IPS DF 4.7 (cell line): ENCODE measurements at regions not wholly inside any gene's neighbourhood (a gene's known extent, or its start where the extent isn't known, plus 50 kb on each side); places are given as distances from the start of the nearest gene placed in this dataset.
A peak's percentile ranks its signal among the peaks of the same experiment; 100 is the strongest.
"Not testable (repeated sequence)": the region's sequence is repeated elsewhere in the genome, so short reads cannot be mapped to it uniquely, and the experiment has no call there.

Experiments
- DNase-seq: peaks from one replicate; pipeline ENCODE4 v3.0.0-alpha.2; 2013; ENCODE audit warnings: low spot score; ENCODE audit errors: extremely low read depth

DNA sequence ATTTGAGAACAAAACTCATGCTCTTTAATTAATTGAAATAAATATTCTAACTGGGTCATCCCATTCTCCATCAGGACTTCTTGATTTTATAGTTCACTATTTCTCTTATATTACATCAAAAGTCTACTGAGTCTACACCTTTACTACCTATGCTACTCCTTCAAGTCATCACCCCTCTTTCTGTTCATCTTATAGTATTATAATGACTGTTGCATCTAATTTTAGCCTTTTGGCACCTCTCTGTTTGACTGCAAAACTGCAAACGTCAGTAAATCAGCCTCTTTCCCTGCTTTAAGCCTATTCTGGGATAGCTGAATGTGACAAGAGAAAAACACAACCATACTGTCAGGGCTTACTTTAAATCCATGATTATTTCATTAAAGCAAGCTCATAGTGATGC is 639.1 kb downstream of the GABRG1 start:
- no peak for DNase-seq

- no peak for DNase-seq
These were observed 641.5 kb downstream of the GABRG1 start for GRCh38 chr4:45482346-45482745.

- DNase-seq: no peak
These were observed 646.5 kb downstream of the GABRG1 start for GRCh38 chr4:45477311-45477733.

DNA sequence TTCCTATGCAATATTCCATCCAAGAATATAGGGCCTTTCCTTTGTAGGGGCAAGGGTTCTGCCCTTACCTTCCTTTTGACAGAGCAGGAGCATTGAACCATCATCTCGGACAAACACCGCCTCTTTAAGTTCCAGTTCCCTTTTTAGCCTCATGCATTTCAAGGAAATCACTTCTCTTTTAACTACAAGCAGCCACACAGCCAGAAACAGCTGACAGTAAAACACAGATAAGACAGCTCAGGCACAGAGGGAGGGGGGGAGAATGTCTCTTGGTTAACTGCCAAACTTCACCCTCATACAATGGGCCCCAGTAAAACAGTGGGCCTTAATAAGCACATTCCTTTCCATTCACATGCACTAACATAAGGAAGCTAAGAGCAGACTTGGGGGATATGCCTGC is 648.3 kb downstream of the GABRG1 start:
- DNase-seq: no peak

DNA sequence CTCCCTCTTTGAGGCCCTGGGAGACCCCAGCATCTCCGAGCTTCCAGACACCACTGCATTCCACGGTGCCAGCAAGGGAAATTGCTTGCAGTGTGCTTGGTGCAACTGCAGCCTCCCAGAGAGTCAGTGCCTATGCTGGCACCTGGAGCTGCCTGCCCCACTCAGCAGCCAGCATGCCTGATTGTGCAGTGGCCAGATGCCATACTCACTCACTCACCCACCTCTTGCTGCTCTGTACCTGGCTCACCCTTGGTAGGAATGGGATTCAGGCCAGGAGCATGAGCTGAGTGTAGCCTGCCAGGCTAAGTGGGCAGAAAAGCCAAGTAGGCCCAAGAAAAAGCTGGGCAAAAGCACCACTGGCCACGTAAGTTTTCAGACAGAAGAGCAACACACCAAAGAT is 651.4 kb downstream of the GABRG1 start:
- no peak for DNase-seq

DNA sequence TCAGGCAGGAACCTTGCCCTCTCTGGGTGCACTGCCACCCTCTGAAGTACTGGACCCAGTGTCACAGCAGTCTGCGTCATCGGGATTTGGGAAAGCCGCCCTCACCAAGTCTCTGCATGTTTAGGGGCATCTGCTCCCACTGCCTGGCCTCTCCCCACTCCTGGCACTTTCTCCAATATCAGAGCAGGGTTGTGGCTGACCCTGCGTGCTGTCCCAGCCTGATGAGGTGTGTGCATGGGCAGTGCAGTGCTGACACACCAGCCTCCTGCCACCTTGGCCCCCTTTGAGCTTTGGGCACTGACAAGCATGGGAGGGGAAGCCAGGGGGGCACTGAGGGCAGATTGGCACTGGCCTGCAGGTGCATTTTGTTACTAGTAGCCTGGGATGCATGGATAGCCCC is 652.5 kb downstream of the GABRG1 start:
- DNase-seq: no peak

DNA sequence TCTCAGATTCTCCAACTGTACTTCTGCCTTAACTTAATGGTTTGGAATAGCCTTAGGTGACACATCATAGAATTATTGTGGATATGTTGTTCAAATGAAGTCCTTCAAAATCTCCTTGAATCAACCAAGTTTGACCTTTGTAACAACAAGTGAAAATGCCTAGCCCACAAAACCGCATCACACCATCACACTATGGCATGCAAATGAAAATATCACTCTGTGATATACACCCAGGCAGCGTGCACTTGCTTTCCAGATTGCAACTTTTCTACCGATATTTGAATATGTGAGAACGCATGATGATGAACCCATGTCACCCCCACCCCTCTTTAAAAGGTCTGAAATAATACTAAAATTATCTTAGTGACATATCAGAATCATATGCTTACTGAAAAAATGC is 656.7 kb downstream of the GABRG1 start:
- no peak for DNase-seq

- not testable (repeated sequence) for DNase-seq
These were observed 663.7 kb downstream of the GABRG1 start for GRCh38 chr4:45460157-45460556.

- DNase-seq: no peak
These were observed 668.6 kb downstream of the GABRG1 start for GRCh38 chr4:45455217-45455616.

DNA sequence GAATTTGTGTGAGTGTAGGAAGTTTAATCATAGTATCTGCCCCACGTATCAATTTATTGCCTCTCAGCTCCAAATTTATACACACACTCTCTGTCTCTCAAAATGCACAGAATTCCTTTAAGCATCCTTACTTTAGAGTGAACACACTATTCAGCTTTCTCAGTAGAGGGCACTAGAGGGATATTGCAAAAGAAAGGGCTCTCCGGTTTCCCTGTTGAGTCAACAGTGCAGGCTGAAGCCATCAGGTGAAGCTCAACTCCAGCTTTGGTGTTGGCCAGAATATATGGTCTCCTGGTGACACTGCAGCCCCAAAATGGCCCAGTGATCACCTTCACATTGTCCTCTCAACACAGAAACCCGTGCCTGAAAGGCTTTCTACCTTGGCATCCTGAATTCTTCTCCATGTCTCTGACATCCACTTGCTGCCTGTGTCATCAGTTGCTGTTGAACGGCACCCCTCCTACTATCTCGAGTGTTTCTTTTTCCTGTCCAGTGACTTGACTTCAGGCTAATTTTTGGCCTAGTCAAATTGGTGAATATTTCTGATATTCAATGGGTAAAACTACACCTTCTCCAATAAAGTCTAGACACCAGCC is 670.5 kb downstream of the GABRG1 start:
- DNase-seq: peak; percentile 7

DNA sequence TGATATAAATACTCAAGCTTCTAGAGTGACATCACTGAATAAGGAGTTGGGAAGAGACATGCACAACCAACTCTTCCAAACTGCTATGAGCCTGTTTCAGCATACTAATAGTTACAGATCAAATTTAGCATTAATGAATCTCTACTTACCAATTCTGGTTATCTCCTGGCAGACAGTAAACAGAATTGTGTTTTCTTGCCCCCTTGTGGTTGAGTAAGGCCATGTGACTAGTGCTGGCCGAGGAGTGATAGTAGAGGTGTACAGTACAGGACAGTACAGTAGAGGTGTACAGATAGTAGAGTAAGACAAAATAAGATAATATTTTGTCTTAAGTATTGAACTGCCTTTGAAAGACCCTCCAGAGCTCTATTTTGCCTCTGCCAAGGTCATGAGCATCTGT is 681.4 kb downstream of the GABRG1 start:
- no peak for DNase-seq

GRCh38 chr4:45438047-45438446 is 685.8 kb downstream of the GABRG1 start:
- no peak for DNase-seq

- no peak for DNase-seq
These were observed 686.5 kb downstream of the GABRG1 start for GRCh38 chr4:45437381-45437780.

GRCh38 chr4:45425135-45425534 is 698.7 kb downstream of the GABRG1 start:
- DNase-seq: no peak

- no peak for DNase-seq
These were observed 697.5 kb upstream of the GNPDA2 start for GRCh38 chr4:45423896-45424295.

DNA sequence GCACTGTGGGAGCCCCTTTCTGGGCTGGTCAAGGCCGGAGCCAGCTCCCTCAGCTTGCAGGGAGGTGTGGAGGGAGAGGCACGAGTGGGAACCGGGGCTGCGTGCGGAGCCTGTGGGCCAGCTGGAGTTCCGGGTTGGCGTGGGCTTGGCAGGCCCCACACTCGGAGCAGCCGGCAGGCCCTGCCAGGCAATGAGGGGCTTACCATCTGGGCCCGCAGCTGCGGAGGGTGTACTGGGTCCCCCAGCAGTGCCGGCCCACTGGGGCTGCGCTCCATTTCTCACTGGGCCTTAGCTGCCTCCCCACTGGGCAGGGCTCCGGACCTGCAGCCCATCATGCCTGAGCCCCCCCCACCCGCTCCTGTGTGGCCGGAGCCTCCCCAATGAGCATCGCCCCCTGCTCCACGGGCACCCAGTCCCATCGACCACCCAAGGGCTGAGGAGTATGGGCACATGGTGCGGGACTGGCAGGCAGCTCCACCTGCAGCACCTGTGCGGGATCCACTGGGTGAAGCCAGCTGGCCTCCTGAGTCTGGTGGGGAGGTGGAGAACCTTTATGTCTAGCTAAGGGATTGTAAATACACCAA is 693.8 kb upstream of the GNPDA2 start:
- DNase-seq: not testable (repeated sequence)

DNA sequence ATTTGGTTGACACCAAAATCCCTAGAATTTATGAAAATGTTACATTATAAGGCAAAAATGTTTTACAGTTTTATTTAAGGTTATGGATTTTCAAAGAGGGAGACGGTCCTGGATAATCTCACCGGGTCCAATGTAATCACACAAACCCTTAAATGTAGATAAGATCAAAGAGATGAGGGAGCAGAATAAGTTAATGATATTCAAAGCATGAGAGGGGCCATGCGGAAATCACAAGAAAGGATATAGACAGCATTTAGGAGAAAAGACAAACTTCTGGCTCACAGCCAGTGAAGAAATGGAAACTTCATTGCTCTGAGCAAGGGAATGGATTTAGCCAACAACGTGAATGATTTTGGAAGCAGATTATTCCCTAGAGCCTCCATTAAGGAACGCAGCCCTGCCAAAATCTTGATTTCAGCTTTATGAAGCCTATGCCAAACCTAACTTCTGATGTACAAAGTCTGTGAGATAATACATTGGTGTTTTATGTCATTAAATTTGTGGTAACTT is 684.4 kb upstream of the GNPDA2 start:
- no peak for DNase-seq

GRCh38 chr4:45409536-45409935 is 683.2 kb upstream of the GNPDA2 start:
- no peak for DNase-seq

DNA sequence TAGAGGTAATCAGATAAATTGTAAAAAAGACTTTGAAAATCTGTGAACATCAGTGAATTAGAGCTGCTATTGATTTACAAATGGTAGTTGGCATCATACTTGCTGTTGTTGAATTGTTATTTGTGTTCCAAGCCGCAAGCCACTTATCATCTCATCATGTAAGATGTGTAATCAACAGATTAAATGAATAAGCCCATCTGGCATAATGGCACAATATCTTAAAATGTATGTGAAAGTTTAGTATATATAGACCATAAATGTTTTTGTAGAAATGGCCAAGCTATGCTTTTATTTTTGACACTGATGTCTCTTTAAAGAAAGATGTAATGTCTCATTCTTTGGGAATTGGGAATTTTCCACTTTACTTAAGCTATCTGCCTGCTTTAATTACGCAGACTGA is 682.6 kb upstream of the GNPDA2 start:
- no peak for DNase-seq

- no peak for DNase-seq
These were observed 672.8 kb upstream of the GNPDA2 start for GRCh38 chr4:45399116-45399515.

DNA sequence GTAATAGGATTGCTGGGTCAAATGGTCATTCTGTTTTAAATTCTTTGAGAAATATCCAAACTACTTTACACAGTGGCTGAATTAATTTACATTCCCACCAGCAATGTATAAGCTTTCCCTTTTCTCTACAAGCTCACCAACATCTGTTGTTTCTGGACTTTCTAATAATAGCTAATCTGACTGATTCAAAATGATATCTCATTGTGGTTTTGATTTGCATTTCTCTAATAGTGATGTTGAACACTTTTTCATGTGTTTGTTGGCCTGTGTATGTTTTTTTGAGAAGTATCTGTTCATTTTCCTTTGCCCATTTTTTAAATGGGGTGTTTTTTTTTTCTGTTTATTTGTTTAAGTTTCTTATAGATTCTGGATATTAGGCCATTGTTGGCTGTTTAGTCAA is 659.0 kb upstream of the GNPDA2 start:
- no peak for DNase-seq

- no peak for DNase-seq
These were observed 644.1 kb upstream of the GNPDA2 start for GRCh38 chr4:45370408-45370807.

DNA sequence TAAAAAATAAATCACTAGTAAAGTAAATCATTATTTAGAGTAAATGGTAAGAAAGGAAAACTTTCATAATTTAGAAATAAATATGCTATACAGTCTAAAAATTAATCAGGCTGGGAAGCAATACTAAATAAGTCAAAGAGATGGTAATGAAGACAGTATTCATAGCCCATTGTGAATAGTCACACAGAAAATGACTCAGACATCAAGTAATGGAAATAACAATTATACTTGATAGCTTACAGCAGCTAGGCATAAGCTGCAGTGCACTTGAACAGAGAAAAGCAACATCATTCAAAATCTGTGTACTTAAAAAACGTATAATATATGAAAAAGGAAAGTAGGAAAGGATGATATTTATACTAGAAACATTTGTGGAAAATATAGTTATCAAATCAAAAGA is 642.5 kb upstream of the GNPDA2 start:
- no peak for DNase-seq
